ENCODE measurements at regions not wholly inside any gene's neighbourhood (a gene's known extent, or its start where the extent isn't known, plus 50 kb on each side); places are given as distances from the start of the nearest gene placed in this dataset.

GRCh38 chr11:112596324-112596723, 335.7 kb upstream of the PLET1 start:
- Mint-ChIP-seq H3K36me3 (ENCODE audit: low read depth) (no peaks in the 10 kb centered on the region), H3K27me3 (ENCODE audit: low read depth) (no peaks in the 10 kb centered on the region)

GRCh38 chr11:112597286-112597790, 336.7 kb upstream of the PLET1 start:
- no peaks in the 10 kb centered on the region for H3K4me1 Mint-ChIP-seq

More at GRCh38 chr11:112596324-112596723, 335.7 kb upstream of the PLET1 start:
- no peak for DNase-seq (ENCODE audit: low read depth, low spot score)
- no peak for TF ChIP-seq CTCF (conservative IDR thresholded peaks at IDR 0.05)
- H3K4me1 Mint-ChIP-seq = no peaks in the 10 kb centered on the region
- H3K27ac Mint-ChIP-seq (ENCODE audit: unreplicated experiment) = no peak overlapping the region
- H3K4me3 Mint-ChIP-seq = no peak overlapping the region
- H3K9me3 Mint-ChIP-seq = no peaks in the 10 kb centered on the region

GRCh38 chr11:112599265-112599664, 338.6 kb upstream of the PLET1 start:
- Mint-ChIP-seq H3K27ac (ENCODE audit: unreplicated experiment) (no peak overlapping the region), H3K27me3 (ENCODE audit: low read depth) (no peaks in the 10 kb centered on the region), H3K4me1 (no peaks in the 10 kb centered on the region), H3K36me3 (ENCODE audit: low read depth) (no peaks in the 10 kb centered on the region), H3K4me3 (no peak overlapping the region), H3K9me3 (no peaks in the 10 kb centered on the region)
- no peak for DNase-seq (ENCODE audit: low read depth, low spot score)
- TF ChIP-seq CTCF (conservative IDR thresholded peaks at IDR 0.05) = no peak

More at GRCh38 chr11:112597286-112597790, 336.7 kb upstream of the PLET1 start:
- Mint-ChIP-seq H3K27ac (ENCODE audit: unreplicated experiment) (no peak overlapping the region), H3K36me3 (ENCODE audit: low read depth) (no peaks in the 10 kb centered on the region), H3K9me3 (no peaks in the 10 kb centered on the region), H3K4me3 (no peak overlapping the region), H3K27me3 (ENCODE audit: low read depth) (no peaks in the 10 kb centered on the region)
- DNase-seq (ENCODE audit: low read depth, low spot score) = no peak
- no peak for TF ChIP-seq CTCF (conservative IDR thresholded peaks at IDR 0.05)

GRCh38 chr11:112599856-112600533, 339.3 kb upstream of the PLET1 start:
- Mint-ChIP-seq H3K36me3 (ENCODE audit: low read depth) (no peaks in the 10 kb centered on the region), H3K9me3 (no peaks in the 10 kb centered on the region), H3K27ac (ENCODE audit: unreplicated experiment) (no peak overlapping the region), H3K4me1 (no peaks in the 10 kb centered on the region), H3K27me3 (ENCODE audit: low read depth) (no peaks in the 10 kb centered on the region), H3K4me3 (no peak overlapping the region)
- no peak for TF ChIP-seq CTCF (conservative IDR thresholded peaks at IDR 0.05)
- DNase-seq (ENCODE audit: low read depth, low spot score) = no peak

DNA sequence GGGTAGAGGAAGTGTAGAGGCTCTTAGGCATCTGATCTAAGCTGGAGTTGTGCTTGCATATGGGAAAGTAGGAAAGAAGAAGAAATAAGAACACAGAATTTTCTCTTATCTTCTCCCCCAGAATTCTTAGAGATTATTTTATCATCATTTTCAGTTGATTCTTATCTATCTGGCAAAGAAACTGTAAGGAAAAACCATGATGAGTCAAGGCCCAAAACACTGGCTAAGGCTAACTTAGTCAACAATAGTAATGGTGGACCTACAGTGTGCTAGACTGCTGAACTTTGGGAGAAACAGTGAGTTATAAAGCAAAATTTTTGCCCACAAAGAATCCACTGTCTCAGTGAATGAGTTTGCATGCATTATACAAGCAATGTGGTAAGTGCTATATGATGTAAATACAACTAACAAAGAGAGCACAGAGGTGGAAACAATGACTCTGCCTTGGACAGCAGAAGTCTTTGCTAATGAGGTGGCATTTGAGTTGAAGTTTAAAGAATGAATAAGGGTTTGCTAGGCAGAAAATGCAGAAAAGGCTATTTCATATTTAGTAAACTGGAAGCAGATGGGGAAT, 344.5 kb upstream of the PLET1 start:
- Mint-ChIP-seq H3K4me3 (no peak overlapping the region), H3K9me3 (peaks cover 4% of the 10 kb centered on the region), H3K4me1 (peaks cover 9% of the 10 kb centered on the region), H3K27ac (ENCODE audit: unreplicated experiment) (no peak overlapping the region), H3K27me3 (ENCODE audit: low read depth) (no peaks in the 10 kb centered on the region), H3K36me3 (ENCODE audit: low read depth) (no peaks in the 10 kb centered on the region)
- TF ChIP-seq CTCF (conservative IDR thresholded peaks at IDR 0.05) = no peak
- DNase-seq (ENCODE audit: low read depth, low spot score) = no peak

Measured in neural crest cell (in vitro differentiated cells).